ENCODE measurements at regions not wholly inside any gene's neighbourhood (a gene's known extent, or its start where the extent isn't known, plus 50 kb on each side); places are given as distances from the start of the nearest gene placed in this dataset.

DNA sequence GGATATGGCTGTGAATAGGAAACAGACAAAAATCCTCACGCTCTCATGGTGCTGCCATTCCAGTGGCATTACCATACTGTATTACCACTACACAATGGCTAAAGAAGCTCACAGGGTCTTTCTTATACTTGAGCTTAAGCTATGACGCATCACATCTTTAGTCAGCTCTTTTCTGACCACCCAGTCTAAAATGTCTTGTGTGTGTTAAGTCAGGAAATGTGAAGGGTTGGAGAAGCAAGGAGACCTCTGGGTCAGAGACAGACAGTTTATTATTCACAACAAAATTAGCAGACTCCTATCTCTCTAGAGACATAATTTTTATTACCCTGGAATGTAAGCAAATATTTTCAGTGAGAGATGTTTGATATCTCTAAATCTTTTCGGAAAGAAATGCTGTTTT, 1583.2 kb upstream of the WWC1 start:
- TF ChIP-seq, protein P1, sequence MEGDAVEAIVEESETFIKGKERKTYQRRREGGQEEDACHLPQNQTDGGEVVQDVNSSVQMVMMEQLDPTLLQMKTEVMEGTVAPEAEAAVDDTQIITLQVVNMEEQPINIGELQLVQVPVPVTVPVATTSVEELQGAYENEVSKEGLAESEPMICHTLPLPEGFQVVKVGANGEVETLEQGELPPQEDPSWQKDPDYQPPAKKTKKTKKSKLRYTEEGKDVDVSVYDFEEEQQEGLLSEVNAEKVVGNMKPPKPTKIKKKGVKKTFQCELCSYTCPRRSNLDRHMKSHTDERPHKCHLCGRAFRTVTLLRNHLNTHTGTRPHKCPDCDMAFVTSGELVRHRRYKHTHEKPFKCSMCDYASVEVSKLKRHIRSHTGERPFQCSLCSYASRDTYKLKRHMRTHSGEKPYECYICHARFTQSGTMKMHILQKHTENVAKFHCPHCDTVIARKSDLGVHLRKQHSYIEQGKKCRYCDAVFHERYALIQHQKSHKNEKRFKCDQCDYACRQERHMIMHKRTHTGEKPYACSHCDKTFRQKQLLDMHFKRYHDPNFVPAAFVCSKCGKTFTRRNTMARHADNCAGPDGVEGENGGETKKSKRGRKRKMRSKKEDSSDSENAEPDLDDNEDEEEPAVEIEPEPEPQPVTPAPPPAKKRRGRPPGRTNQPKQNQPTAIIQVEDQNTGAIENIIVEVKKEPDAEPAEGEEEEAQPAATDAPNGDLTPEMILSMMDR (IDR thresholded peaks at IDR 0.05 in 4 of 5, conservative IDR thresholded peaks at IDR 0.05 in 1 of 5) = no peak
- TF ChIP-seq POLR2A (IDR thresholded peaks at IDR 0.05) = no peak

Measured in gastrocnemius medialis (tissue), 4 donors.